Fibroblast of lung (primary cell): ENCODE measurements at regions not wholly inside any gene's neighbourhood (a gene's known extent, or its start where the extent isn't known, plus 50 kb on each side); places are given as distances from the start of the nearest gene placed in this dataset.
A peak's percentile ranks its signal among the peaks of the same experiment; 100 is the strongest.

Experiments
- DNase-seq, 2 donors: peaks; one replicate each; pipeline versions ENCODE4 v3.0.0 to v3.0.0-alpha.2; 2010; ENCODE audit warnings: low read depth in 2 of 2
- H2AFZ ChIP-seq: 2 replicates; pipeline ENCODE4 v1.5.1; 2012; ENCODE audit warnings: low read length, control low read depth, inconsistent platforms
- H3K27ac ChIP-seq: 2 replicates; pipeline ENCODE4 v1.5.1; 2011; ENCODE audit warnings: low read length, control low read depth; ENCODE audit not compliant: insufficient read depth
- H3K27me3 ChIP-seq: 2 replicates; pipeline ENCODE4 v1.5.1; 2011; ENCODE audit warnings: mild to moderate bottlenecking, low read length; ENCODE audit not compliant: control insufficient read depth, insufficient read depth
- H3K36me3 ChIP-seq: 2 replicates; pipeline ENCODE4 v1.5.1; 2011; ENCODE audit warnings: low read length; ENCODE audit not compliant: control insufficient read depth, insufficient read depth
- H3K4me1 ChIP-seq: 2 replicates; pipeline ENCODE4 v1.5.1; 2011; ENCODE audit warnings: low read length; ENCODE audit not compliant: control insufficient read depth, insufficient read depth; ENCODE audit errors: extremely low read depth
- H3K4me2 ChIP-seq: 2 replicates; pipeline ENCODE4 v1.5.1; 2011; ENCODE audit warnings: low read length, control low read depth; ENCODE audit not compliant: insufficient read depth; ENCODE audit errors: extremely low read depth
- H3K4me3 ChIP-seq, 4 experiments: fragments of 200-600 bp in 1 of 4; sonication (generic) in 1 of 4; replicated peaks in 1 of 4; 2 replicates each; pipeline ENCODE4 v1.5.1; 2011 to 2016; ENCODE audit warnings: low read length in 4 of 4, low read depth in 3 of 4, mild to moderate bottlenecking in 3 of 4, control low read depth in 2 of 4, inconsistent platforms in 1 of 4, mixed read lengths in 1 of 4; ENCODE audit not compliant: insufficient read depth in 1 of 4; ENCODE audit errors: control extremely low read depth in 1 of 4
- H3K79me2 ChIP-seq: 2 replicates; pipeline ENCODE4 v1.5.1; 2012; ENCODE audit warnings: mild to moderate bottlenecking, low read length, inconsistent platforms; ENCODE audit not compliant: control insufficient read depth, insufficient read depth
- H3K9ac ChIP-seq: 2 replicates; pipeline ENCODE4 v1.5.1; 2011; ENCODE audit warnings: mild to moderate bottlenecking, low read length, control low read depth; ENCODE audit not compliant: insufficient read depth
- H3K9me3 ChIP-seq: 2 replicates; pipeline ENCODE4 v1.5.1; 2012; ENCODE audit warnings: low read depth, low read length; ENCODE audit not compliant: control insufficient read depth, insufficient read depth
- H4K20me1 ChIP-seq: 2 replicates; pipeline ENCODE4 v1.5.1; 2011; ENCODE audit warnings: low read length; ENCODE audit not compliant: control insufficient read depth, insufficient read depth; ENCODE audit errors: extremely low read depth
- EZH2 ChIP-seq: IDR thresholded peaks from 2 replicates; pipeline ENCODE4 v1.5.1; 2012; ENCODE audit warnings: low read length, control low read depth, mild to moderate bottlenecking; ENCODE audit errors: missing control alignments
- TF ChIP-seq, protein P1 (sequence below), 2 donors: IDR thresholded peaks in 1 of 2; conservative IDR thresholded peaks in 1 of 2; 1 replicate in 1 of 2; 2 replicates in 1 of 2; pipeline ENCODE4 v1.5.1; 2011 to 2012; ENCODE audit warnings: low read length in 2 of 2, control low read depth in 1 of 2, inconsistent platforms in 1 of 2, low read depth in 1 of 2, mild to moderate bottlenecking in 1 of 2

- Histone ChIP-seq H3K27ac (no peak overlapping the region), H3K9me3 (no peaks in the 10 kb centered on the region), H3K4me2 (no peak overlapping the region), H3K27me3 (no peaks in the 10 kb centered on the region), H2AFZ (no peak overlapping the region), H3K4me3 (no peak overlapping the region), H3K4me1 (no peaks in the 10 kb centered on the region), H3K36me3 (no peaks in the 10 kb centered on the region), H3K79me2 (no peaks in the 10 kb centered on the region), H3K9ac (no peak overlapping the region), H4K20me1 (no peaks in the 10 kb centered on the region)
- TF ChIP-seq, protein P1, sequence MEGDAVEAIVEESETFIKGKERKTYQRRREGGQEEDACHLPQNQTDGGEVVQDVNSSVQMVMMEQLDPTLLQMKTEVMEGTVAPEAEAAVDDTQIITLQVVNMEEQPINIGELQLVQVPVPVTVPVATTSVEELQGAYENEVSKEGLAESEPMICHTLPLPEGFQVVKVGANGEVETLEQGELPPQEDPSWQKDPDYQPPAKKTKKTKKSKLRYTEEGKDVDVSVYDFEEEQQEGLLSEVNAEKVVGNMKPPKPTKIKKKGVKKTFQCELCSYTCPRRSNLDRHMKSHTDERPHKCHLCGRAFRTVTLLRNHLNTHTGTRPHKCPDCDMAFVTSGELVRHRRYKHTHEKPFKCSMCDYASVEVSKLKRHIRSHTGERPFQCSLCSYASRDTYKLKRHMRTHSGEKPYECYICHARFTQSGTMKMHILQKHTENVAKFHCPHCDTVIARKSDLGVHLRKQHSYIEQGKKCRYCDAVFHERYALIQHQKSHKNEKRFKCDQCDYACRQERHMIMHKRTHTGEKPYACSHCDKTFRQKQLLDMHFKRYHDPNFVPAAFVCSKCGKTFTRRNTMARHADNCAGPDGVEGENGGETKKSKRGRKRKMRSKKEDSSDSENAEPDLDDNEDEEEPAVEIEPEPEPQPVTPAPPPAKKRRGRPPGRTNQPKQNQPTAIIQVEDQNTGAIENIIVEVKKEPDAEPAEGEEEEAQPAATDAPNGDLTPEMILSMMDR (conservative IDR thresholded peaks at IDR 0.05 in 1 of 2, IDR thresholded peaks at IDR 0.05 in 1 of 2; ENCODE audit: low read depth in 1 of 2, low read length in 2 of 2), result no peak
- no peak for TF ChIP-seq EZH2
- DNase-seq, result peak in 1 of 2 donors; percentile 72
Measured at GRCh38 chr5:57858905-57859304, 376.3 kb upstream of the ACTBL2 start.

DNA sequence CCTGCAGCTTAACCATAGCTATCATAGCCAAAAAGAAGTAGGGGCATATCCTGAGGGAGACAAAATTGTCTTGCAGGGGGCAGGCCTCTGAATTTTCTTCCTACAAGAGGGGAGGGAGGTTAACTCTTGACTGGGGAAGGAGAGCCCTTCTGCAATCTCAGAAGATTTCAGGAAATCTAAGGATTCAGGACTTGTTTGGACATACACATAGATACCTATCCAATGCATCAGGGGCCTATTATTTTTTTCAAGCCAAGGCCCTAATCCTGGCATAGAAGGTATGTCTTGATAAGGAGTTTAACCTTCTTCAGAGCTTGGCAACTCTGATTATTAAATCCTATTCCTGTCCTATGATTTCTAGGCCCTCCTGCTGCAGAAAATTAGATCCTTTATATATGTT is 375.1 kb upstream of the ACTBL2 start:
- H2AFZ ChIP-seq, result no peak overlapping the region
- H3K4me3 ChIP-seq, result no peak overlapping the region
- H3K9ac ChIP-seq, result no peak overlapping the region
- no peak for DNase-seq
- H3K27ac ChIP-seq, result no peak overlapping the region
- H3K4me1 ChIP-seq, result no peaks in the 10 kb centered on the region
- no peaks in the 10 kb centered on the region for H4K20me1 ChIP-seq
- no peaks in the 10 kb centered on the region for H3K36me3 ChIP-seq
- TF ChIP-seq, protein P1 (conservative IDR thresholded peaks at IDR 0.05 in 1 of 2, IDR thresholded peaks at IDR 0.05 in 1 of 2; ENCODE audit: low read depth in 1 of 2, low read length in 2 of 2), result no peak
- TF ChIP-seq EZH2, result no peak
- no peak overlapping the region for H3K4me2 ChIP-seq
- H3K27me3 ChIP-seq, result no peaks in the 10 kb centered on the region
- H3K9me3 ChIP-seq, result no peaks in the 10 kb centered on the region
- no peaks in the 10 kb centered on the region for H3K79me2 ChIP-seq

- TF ChIP-seq, protein P1 (conservative IDR thresholded peaks at IDR 0.05 in 1 of 2, IDR thresholded peaks at IDR 0.05 in 1 of 2; ENCODE audit: low read depth in 1 of 2, low read length in 2 of 2), result no peak
- TF ChIP-seq EZH2, result no peak
- no peak for DNase-seq
- no peak overlapping the region for H3K4me2 ChIP-seq
- H4K20me1 ChIP-seq, result no peaks in the 10 kb centered on the region
- no peaks in the 10 kb centered on the region for H3K4me1 ChIP-seq
- no peaks in the 10 kb centered on the region for H3K9me3 ChIP-seq
- no peaks in the 10 kb centered on the region for H3K79me2 ChIP-seq
- no peak overlapping the region for H3K4me3 ChIP-seq
- no peaks in the 10 kb centered on the region for H3K27me3 ChIP-seq
- H3K27ac ChIP-seq, result no peak overlapping the region
- H3K36me3 ChIP-seq, result no peaks in the 10 kb centered on the region
- no peak overlapping the region for H3K9ac ChIP-seq
- H2AFZ ChIP-seq, result no peak overlapping the region
Measured at GRCh38 chr5:57855831-57856230, 373.2 kb upstream of the ACTBL2 start.
